ENCODE measurements at regions not wholly inside any gene's neighbourhood (a gene's known extent, or its start where the extent isn't known, plus 50 kb on each side); places are given as distances from the start of the nearest gene placed in this dataset.

GRCh38 chr1:163535401-163535800 is 213.6 kb downstream of the NUF2 start:
- no peak overlapping the region for H3K4me3 ChIP-seq (ENCODE audit: low read length)
- no peaks in the 10 kb centered on the region for H3K9me3 ChIP-seq (ENCODE audit: control insufficient read depth, low read depth, low read length)
- H3K36me3 ChIP-seq (ENCODE audit: control insufficient read depth, insufficient read depth, low read length), result no peaks in the 10 kb centered on the region
- H3K27me3 ChIP-seq (ENCODE audit: control insufficient read depth, insufficient read depth, low read length), result peaks cover 2% of the 10 kb centered on the region
- DNase-seq, result no peak
- WGBS (ENCODE audit: insufficient coverage, low lambda C conversion rate), result 53% methylated on average over 2 of the region's 5 CpGs
- no peak overlapping the region for H3K27ac ChIP-seq (ENCODE audit: low read length)
- H3K4me1 ChIP-seq (ENCODE audit: control insufficient read depth, insufficient read depth, low read length), result no peaks in the 10 kb centered on the region

DNA sequence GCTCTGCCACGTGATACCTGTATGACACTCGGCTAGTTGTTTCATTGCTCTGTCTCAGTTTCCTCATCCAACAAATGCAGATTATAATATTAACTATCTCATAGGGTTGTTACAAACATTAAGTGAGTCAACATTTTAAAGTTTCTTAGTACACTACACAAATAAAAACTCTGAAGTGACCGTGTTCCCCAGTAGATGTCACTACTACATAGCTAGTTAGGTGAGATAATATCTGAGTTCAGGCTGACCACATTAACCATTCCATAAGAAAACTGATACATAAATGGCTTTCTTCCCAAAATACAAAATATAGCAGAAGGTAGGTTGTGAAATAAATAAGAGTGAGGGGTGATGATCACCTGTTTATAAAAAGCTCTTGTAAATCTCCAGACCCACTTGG is 214.1 kb downstream of the NUF2 start:
- WGBS (ENCODE audit: insufficient coverage, low lambda C conversion rate), result no CpG with 5 or more reads among the region's 3 CpGs
- Histone ChIP-seq H3K27me3 (ENCODE audit: control insufficient read depth, insufficient read depth, low read length) (peaks cover 2% of the 10 kb centered on the region), H3K4me3 (ENCODE audit: low read length) (no peak overlapping the region), H3K27ac (ENCODE audit: low read length) (no peak overlapping the region), H3K9me3 (ENCODE audit: control insufficient read depth, low read depth, low read length) (no peaks in the 10 kb centered on the region), H3K4me1 (ENCODE audit: control insufficient read depth, insufficient read depth, low read length) (no peaks in the 10 kb centered on the region), H3K36me3 (ENCODE audit: control insufficient read depth, insufficient read depth, low read length) (no peaks in the 10 kb centered on the region)
- no peak for DNase-seq

DNA sequence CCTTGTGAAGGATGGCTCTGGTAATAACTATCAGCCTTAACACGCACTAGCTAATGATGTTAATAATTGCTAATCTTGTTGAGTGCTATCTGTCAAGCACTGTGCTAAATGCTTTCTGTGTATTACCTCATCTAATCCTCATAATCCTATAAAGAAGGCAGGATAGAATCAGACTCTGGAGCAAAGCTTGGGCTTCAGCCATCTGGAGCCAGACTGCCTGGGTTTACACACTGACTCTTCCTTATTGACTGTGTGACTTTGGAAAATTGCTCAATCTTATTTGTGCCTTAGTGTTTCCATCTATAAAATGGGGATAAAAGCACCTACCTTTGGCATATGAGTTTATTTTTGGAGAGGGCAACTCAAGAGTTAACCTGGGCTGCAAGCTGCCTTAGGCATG is 216.1 kb downstream of the NUF2 start:
- no peaks in the 10 kb centered on the region for H3K36me3 ChIP-seq (ENCODE audit: control insufficient read depth, insufficient read depth, low read length)
- peaks cover 2% of the 10 kb centered on the region for H3K27me3 ChIP-seq (ENCODE audit: control insufficient read depth, insufficient read depth, low read length)
- no peaks in the 10 kb centered on the region for H3K9me3 ChIP-seq (ENCODE audit: control insufficient read depth, low read depth, low read length)
- no peaks in the 10 kb centered on the region for H3K4me1 ChIP-seq (ENCODE audit: control insufficient read depth, insufficient read depth, low read length)
- no peak for DNase-seq
- no peak overlapping the region for H3K4me3 ChIP-seq (ENCODE audit: low read length)
- WGBS (ENCODE audit: insufficient coverage, low lambda C conversion rate), result no CpG with 5 or more reads among the region's 1 CpG
- no peak overlapping the region for H3K27ac ChIP-seq (ENCODE audit: low read length)

GRCh38 chr1:163538667-163539066 is 216.9 kb downstream of the NUF2 start:
- no peaks in the 10 kb centered on the region for H3K36me3 ChIP-seq (ENCODE audit: control insufficient read depth, insufficient read depth, low read length)
- no peaks in the 10 kb centered on the region for H3K4me1 ChIP-seq (ENCODE audit: control insufficient read depth, insufficient read depth, low read length)
- no peak overlapping the region for H3K27ac ChIP-seq (ENCODE audit: low read length)
- H3K9me3 ChIP-seq (ENCODE audit: control insufficient read depth, low read depth, low read length), result no peaks in the 10 kb centered on the region
- no peak for DNase-seq
- peaks cover 2% of the 10 kb centered on the region for H3K27me3 ChIP-seq (ENCODE audit: control insufficient read depth, insufficient read depth, low read length)
- no CpG with 5 or more reads among the region's 4 CpGs for WGBS (ENCODE audit: insufficient coverage, low lambda C conversion rate)
- no peak overlapping the region for H3K4me3 ChIP-seq (ENCODE audit: low read length)

GRCh38 chr1:163540727-163541126 is 219.0 kb downstream of the NUF2 start:
- H3K4me1 ChIP-seq (ENCODE audit: control insufficient read depth, insufficient read depth, low read length), result no peaks in the 10 kb centered on the region
- no peak overlapping the region for H3K27ac ChIP-seq (ENCODE audit: low read length)
- H3K27me3 ChIP-seq (ENCODE audit: control insufficient read depth, insufficient read depth, low read length), result peaks cover 2% of the 10 kb centered on the region
- no peak overlapping the region for H3K4me3 ChIP-seq (ENCODE audit: low read length)
- DNase-seq, result no peak
- WGBS (ENCODE audit: insufficient coverage, low lambda C conversion rate), result 100% methylated on average over 1 of the region's 2 CpGs
- H3K36me3 ChIP-seq (ENCODE audit: control insufficient read depth, insufficient read depth, low read length), result no peaks in the 10 kb centered on the region
- no peaks in the 10 kb centered on the region for H3K9me3 ChIP-seq (ENCODE audit: control insufficient read depth, low read depth, low read length)

- no peak for DNase-seq
- peaks cover 4% of the 10 kb centered on the region for H3K9me3 ChIP-seq (ENCODE audit: control insufficient read depth, low read depth, low read length)
- no peaks in the 10 kb centered on the region for H3K36me3 ChIP-seq (ENCODE audit: control insufficient read depth, insufficient read depth, low read length)
- peaks cover 2% of the 10 kb centered on the region for H3K27me3 ChIP-seq (ENCODE audit: control insufficient read depth, insufficient read depth, low read length)
- H3K27ac ChIP-seq (ENCODE audit: low read length), result no peak overlapping the region
- H3K4me3 ChIP-seq (ENCODE audit: low read length), result no peak overlapping the region
- H3K4me1 ChIP-seq (ENCODE audit: control insufficient read depth, insufficient read depth, low read length), result no peaks in the 10 kb centered on the region
- WGBS (ENCODE audit: insufficient coverage, low lambda C conversion rate), result no CpG with 5 or more reads among the region's 3 CpGs
These were observed 222.7 kb downstream of the NUF2 start for GRCh38 chr1:163544441-163544840.

DNA sequence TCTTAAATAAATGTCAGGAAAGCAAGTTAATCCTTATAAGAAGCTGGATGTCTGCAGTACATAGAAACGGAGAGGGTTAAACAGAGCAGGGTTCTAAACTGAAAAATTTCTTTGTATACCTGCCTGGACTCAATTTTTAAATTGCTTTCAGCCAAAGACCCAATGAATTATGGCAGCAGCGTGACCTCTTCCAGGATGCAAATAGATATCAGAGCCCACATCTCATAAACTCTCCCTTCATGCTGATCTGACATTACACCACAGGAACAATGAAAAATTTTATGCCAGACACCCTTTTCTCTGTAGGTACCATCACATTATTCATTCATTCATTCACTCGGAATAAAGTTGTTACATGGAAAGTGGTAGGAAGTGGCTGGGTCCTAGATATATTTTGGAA is 236.4 kb downstream of the NUF2 start:
- H3K4me3 ChIP-seq (ENCODE audit: low read length), result no peak overlapping the region
- H3K4me1 ChIP-seq (ENCODE audit: control insufficient read depth, insufficient read depth, low read length), result no peaks in the 10 kb centered on the region
- no peaks in the 10 kb centered on the region for H3K36me3 ChIP-seq (ENCODE audit: control insufficient read depth, insufficient read depth, low read length)
- no peak for DNase-seq
- no peaks in the 10 kb centered on the region for H3K27me3 ChIP-seq (ENCODE audit: control insufficient read depth, insufficient read depth, low read length)
- WGBS (ENCODE audit: insufficient coverage, low lambda C conversion rate), result no CpG with 5 or more reads among the region's 3 CpGs
- H3K9me3 ChIP-seq (ENCODE audit: control insufficient read depth, low read depth, low read length), result no peaks in the 10 kb centered on the region
- no peak overlapping the region for H3K27ac ChIP-seq (ENCODE audit: low read length)

GRCh38 chr1:163561580-163562295 is 240.0 kb downstream of the NUF2 start:
- no peak for DNase-seq
- Histone ChIP-seq H3K9me3 (ENCODE audit: control insufficient read depth, low read depth, low read length) (no peaks in the 10 kb centered on the region), H3K36me3 (ENCODE audit: control insufficient read depth, insufficient read depth, low read length) (no peaks in the 10 kb centered on the region), H3K27me3 (ENCODE audit: control insufficient read depth, insufficient read depth, low read length) (no peaks in the 10 kb centered on the region), H3K4me1 (ENCODE audit: control insufficient read depth, insufficient read depth, low read length) (no peaks in the 10 kb centered on the region), H3K4me3 (ENCODE audit: low read length) (no peak overlapping the region), H3K27ac (ENCODE audit: low read length) (no peak overlapping the region)
- WGBS (ENCODE audit: insufficient coverage, low lambda C conversion rate), result 83% methylated on average over 1 of the region's 3 CpGs

- no CpG with 5 or more reads among the region's 2 CpGs for WGBS (ENCODE audit: insufficient coverage, low lambda C conversion rate)
These were observed 240.6 kb downstream of the NUF2 start for GRCh38 chr1:163562355-163562754.

GRCh38 chr1:163565166-163565565 is 243.4 kb downstream of the NUF2 start:
- Histone ChIP-seq H3K27me3 (ENCODE audit: control insufficient read depth, insufficient read depth, low read length) (no peaks in the 10 kb centered on the region), H3K27ac (ENCODE audit: low read length) (no peak overlapping the region), H3K36me3 (ENCODE audit: control insufficient read depth, insufficient read depth, low read length) (no peaks in the 10 kb centered on the region), H3K9me3 (ENCODE audit: control insufficient read depth, low read depth, low read length) (no peaks in the 10 kb centered on the region), H3K4me3 (ENCODE audit: low read length) (no peak overlapping the region), H3K4me1 (ENCODE audit: control insufficient read depth, insufficient read depth, low read length) (no peaks in the 10 kb centered on the region)
- DNase-seq, result no peak
- no CpG with 5 or more reads among the region's 3 CpGs for WGBS (ENCODE audit: insufficient coverage, low lambda C conversion rate)

More at GRCh38 chr1:163562355-163562754, 240.6 kb downstream of the NUF2 start:
- Histone ChIP-seq H3K4me1 (ENCODE audit: control insufficient read depth, insufficient read depth, low read length) (no peaks in the 10 kb centered on the region), H3K4me3 (ENCODE audit: low read length) (no peak overlapping the region), H3K27me3 (ENCODE audit: control insufficient read depth, insufficient read depth, low read length) (no peaks in the 10 kb centered on the region), H3K9me3 (ENCODE audit: control insufficient read depth, low read depth, low read length) (no peaks in the 10 kb centered on the region), H3K27ac (ENCODE audit: low read length) (no peak overlapping the region), H3K36me3 (ENCODE audit: control insufficient read depth, insufficient read depth, low read length) (no peaks in the 10 kb centered on the region)
- DNase-seq, result no peak

GRCh38 chr1:163570071-163570470 is 248.3 kb downstream of the NUF2 start:
- DNase-seq, result no peak
- no peaks in the 10 kb centered on the region for H3K9me3 ChIP-seq (ENCODE audit: control insufficient read depth, low read depth, low read length)
- WGBS (ENCODE audit: insufficient coverage, low lambda C conversion rate), result no CpG with 5 or more reads among the region's 4 CpGs
- no peak overlapping the region for H3K4me3 ChIP-seq (ENCODE audit: low read length)
- no peak overlapping the region for H3K27ac ChIP-seq (ENCODE audit: low read length)
- no peaks in the 10 kb centered on the region for H3K27me3 ChIP-seq (ENCODE audit: control insufficient read depth, insufficient read depth, low read length)
- no peaks in the 10 kb centered on the region for H3K36me3 ChIP-seq (ENCODE audit: control insufficient read depth, insufficient read depth, low read length)
- no peaks in the 10 kb centered on the region for H3K4me1 ChIP-seq (ENCODE audit: control insufficient read depth, insufficient read depth, low read length)

Measured in large intestine (tissue), 3 donors.